GM19099 (cell line): ENCODE measurements at regions not wholly inside any gene's neighbourhood (a gene's known extent, or its start where the extent isn't known, plus 50 kb on each side); places are given as distances from the start of the nearest gene placed in this dataset.

ENCODE experiments used
- POLR2A ChIP-seq: IDR thresholded peaks from 3 replicates; pipeline ENCODE4 v1.6.1; 2011; ENCODE audit warnings: low read depth; ENCODE audit not compliant: insufficient read length; ENCODE audit errors: extremely low read depth

DNA sequence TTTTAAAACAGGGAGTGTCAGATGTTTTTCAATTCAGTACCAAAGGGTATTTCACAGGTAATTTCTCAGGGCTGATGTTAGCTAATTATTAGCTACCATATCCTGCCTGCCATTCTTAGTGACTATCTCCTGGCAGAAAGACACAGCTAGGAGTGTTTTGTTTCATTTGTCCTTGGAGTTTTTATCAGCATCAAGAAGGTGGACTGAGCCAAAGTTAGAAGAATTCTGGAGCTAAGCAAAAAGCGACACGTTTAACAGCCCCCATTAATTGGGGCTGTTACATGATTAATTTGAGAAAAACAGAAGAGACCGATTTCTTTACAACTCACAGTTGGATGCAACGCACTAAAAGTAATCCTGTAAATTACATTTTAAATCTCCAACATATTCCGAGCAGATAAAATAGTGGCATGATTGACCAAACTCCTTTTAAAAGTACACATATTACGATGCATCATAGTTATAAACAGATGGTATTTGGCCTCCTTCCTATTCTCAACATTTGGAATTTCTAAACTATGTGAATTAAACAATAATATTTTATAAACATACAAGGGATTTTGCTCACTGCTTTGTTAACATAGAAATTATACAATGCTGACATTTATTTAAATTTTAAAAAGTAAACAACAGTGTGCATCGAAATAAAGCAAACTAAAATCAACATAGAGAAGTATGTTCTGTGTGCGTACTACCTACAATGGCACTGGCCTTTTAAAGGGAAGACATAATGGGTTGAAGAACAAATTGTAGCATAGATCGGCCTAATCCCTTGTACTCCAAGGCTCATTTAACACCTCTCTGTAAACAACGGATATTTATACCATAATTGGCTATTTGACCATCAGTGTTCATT, 585.1 kb downstream of the ZEB2 start:
- no peak for TF ChIP-seq POLR2A

DNA sequence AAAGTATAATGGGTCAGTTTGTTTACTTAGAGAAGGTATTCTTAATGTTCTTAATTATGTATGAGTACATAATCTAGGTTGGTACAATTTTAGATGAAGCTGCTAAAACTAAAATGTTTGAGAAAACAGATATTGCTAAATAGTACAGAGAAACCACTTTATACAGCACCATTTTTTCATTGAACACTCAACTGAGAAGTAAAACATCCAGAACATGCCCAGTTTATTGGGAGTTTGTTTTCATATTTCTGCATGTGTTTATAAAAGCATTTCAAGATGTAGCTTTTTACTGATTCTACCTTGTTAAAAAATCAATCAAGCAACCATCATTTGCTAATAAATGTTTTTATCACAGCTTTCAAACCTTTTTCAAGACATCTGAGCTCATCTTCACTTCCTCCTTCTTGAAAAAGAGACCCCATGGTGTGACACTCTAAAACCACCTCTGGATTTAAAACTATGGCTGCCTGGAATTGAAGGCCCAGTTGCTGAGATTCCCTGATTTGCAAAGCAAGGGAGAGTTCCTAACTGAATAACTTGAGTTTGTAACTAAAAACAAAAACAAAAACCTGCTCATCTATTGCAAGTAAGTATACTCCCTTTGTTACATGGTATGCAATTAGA, 585.9 kb downstream of the ZEB2 start:
- TF ChIP-seq POLR2A = no peak

- no peak for TF ChIP-seq POLR2A
Measured at GRCh38 chr2:143930891-143931290, 589.0 kb downstream of the ZEB2 start.

- TF ChIP-seq POLR2A = no peak
Measured at GRCh38 chr2:143928613-143929012, 591.3 kb downstream of the ZEB2 start.

- TF ChIP-seq POLR2A = no peak
Measured at GRCh38 chr2:143928184-143928583, 591.7 kb downstream of the ZEB2 start.

GRCh38 chr2:143926736-143927135, 593.2 kb downstream of the ZEB2 start:
- TF ChIP-seq POLR2A = no peak

DNA sequence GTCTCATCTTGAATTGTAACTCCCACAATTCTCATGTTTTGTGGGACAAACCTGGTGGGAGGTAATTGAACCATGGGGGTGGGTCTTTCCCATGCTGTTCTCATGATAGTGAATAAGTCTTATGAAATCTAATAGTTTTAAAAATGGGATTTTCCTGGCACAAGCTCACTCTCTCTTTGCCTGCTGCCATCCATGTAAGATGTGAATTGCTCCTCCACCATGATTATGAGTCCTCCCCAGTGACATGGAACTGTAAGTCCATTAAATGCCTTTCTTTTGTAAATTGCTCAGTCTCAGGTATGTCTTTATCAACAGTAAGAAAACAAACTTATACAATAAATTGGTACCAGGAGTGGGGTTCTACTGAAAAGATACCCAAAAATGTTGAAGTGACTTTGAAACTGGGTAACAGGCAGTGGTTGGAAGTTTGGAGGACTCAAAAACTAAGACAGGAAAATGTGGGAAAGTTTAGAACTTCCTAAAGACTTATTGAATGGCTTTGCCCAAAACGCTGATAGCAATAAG, 601.4 kb downstream of the ZEB2 start:
- no peak for TF ChIP-seq POLR2A

- no peak for TF ChIP-seq POLR2A
Measured at GRCh38 chr2:143916781-143917180, 603.1 kb downstream of the ZEB2 start.

DNA sequence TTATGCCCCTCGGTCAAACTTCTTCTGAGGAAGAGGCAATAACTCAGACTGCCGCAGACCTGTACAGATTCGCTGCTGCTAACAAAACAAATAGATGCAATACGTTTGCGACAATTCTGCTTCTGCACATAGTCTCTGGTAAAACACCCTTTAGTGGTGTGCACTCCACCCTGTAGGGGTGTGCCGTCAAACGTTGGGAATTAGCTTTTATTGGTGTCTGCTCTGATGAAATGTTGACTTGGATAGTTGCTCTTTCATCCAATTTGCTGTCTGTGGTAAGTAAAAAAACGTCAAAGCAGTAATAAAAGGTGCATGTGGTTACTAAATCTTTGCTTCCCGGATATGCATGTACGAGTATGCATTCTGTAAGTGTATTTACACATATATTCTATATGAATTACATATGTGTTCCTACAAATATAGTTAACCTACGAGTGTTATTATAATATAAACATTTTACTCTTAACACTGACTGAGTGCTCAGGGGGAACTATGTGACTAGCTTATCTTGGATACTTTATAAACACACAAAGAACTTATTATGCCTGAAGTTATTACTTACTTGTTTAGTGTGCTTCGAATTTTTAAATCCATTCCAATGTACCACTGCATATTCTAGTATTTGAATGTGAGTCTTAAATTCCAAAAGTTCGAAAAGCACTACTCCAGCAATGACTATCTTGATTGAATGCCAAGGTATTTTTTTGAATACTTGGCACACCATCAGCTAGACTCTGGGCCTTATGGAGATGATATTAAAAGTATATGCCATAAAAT, 610.2 kb downstream of the ZEB2 start:
- no peak for TF ChIP-seq POLR2A

DNA sequence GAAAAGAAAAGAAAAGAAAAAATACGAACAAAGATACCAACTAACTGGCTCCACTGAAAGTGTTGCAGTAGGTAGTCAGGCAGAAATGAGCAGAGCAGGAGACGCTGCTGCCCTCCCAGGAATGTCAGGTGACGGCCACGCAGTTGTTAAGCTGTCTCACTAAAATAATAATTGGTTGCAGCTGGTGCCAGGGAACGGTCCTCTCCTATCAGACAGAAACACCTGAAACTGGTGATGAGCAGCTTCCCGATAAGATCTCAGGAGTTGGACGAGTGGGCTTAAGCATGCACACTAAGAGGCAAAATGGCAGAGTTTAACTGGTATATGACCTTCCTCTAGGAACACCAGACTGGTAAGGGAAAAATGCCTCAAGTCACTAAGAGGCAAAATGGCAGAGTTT, 611.1 kb downstream of the ZEB2 start:
- no peak for TF ChIP-seq POLR2A

DNA sequence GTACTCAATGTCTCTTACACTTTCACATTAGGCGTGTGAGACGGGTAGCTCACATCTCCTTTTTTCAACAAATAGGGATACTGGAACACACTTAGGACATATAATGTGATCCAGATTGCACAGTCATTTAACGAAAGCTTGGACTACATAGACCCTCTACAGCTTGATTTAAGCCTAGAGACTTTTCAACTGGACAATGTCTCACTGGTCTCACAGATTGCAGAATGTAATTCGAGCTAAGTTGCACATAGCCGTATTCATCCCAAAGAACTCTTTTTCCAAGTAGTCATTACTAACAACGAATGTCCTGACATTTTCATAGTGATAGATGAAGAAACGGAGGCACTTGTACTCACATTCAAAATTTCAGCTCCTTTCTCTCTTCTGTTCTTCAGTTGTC, 612.1 kb downstream of the ZEB2 start:
- no peak for TF ChIP-seq POLR2A

DNA sequence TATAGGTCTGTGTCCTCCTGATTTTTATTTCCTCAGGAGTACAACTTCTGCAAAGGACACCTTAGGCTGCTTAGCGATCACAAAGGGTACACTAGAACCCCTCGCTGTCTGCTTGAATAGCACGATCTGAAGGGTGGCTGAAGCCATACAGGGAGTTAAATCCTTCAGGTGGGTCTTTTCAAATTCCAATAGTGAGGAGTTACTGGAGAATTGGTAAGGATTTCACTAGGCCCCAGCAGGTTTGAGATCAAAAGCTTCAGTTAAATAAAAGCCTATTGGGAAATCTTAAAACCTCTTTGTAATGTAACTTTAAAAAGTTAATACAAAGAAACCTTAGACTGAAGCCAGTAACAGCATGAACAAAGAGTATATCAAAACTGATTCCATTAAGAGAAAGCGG, 613.1 kb downstream of the ZEB2 start:
- TF ChIP-seq POLR2A = no peak

DNA sequence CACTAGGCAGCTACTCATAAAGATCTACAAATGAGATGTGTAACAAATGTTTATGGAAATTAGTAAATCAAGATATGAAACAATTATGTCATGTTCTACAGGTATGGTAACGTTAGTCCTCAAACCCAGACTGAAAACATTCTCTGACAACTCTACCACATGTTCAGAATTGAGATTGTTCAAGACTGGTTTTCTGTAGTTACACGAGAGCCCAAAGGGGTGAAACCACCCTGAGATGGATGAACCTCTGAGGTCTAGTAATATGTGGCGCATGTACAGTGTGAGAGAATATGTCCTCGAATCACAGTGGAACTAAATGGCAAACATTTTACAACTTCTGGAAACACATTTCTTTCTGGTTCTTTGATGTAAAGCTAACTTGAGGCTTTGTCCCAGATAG, 614.3 kb downstream of the ZEB2 start:
- TF ChIP-seq POLR2A = no peak

DNA sequence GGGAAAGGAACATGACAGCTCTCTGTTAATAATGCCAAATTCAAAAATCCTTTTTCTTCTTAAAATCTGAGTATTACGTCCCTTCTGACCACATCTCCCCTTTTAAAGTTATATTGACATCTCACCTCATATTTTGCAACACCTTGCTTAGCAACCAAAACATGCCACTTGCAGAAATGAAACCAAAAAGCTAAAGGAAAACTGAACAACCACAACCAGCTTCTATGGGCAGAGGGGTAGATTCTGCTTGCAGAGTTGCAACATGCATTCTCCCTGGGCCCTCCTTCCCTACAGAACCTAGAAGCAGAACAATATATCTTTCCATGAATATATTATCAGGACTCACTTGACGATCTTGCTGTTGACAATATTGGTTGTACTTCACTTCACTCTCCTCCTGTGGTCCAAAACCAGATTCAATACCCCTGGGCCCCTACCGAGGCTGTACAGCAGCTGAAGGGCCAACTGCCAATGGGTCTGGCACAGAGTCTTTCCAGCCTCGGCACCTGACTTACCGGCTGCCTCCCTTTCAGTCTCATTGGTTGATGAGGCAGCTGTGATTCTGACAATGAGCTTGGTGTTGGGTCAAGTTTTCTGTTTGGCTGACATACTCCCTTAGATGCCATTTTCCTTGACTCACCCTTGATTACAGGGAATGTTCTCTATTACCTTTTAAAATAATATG, 616.6 kb downstream of the ZEB2 start:
- no peak for TF ChIP-seq POLR2A
